GM21515 (cell line): ENCODE measurements at regions not wholly inside any gene's neighbourhood (a gene's known extent, or its start where the extent isn't known, plus 50 kb on each side); places are given as distances from the start of the nearest gene placed in this dataset.
"Not testable (repeated sequence)": the region's sequence is repeated elsewhere in the genome, so short reads cannot be mapped to it uniquely, and the experiment has no call there.

Source experiments
- ATAC-seq: cut with Tn5 transposase; IDR thresholded peaks from one replicate; pipeline ENCODE4 v1.9.1; 2021; ENCODE audit not compliant: unreplicated experiment

GRCh38 chr3:82628385-82629014 lies 867.1 kb upstream of the GBE1 start:
- no peak for ATAC-seq

DNA sequence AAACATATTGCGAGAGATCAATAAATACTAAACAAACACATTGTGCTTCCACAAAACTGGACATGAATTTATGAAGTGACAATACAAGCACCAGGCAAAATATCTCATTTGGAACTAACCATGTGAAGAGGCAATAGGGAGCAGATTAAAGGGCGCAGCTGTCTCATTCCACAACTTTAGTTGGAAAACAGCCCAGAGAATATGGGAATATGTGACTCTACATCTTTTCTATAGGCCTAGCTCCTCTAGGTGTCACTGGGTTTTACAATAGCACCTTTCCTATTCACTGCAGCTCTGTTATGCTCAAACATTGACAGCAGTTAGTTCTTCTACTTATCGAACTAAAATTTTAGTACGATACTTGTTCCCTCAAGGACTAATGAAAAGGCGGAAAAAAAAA lies 866.3 kb upstream of the GBE1 start:
- no peak for ATAC-seq

GRCh38 chr3:82620744-82621143 lies 859.3 kb upstream of the GBE1 start:
- not testable (repeated sequence) for ATAC-seq

GRCh38 chr3:82618594-82618993 lies 857.1 kb upstream of the GBE1 start:
- no peak for ATAC-seq

DNA sequence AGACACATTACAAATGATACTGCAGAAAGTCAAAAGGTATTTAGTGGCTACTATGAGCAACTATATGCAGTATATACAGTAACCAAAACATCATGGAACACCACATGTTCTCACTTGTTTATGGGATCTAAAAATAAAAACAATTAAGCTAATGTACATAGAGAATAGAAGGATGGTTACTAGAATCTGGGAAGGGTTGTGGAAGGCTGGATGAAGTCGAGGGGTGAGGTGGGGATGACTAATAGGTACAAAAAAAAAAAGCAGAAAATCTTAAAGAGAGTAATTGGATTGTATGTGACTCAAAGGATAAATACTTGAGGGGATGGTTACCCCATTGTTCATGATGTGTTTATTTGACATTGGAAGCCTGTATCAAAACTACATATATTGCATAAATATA lies 848.8 kb upstream of the GBE1 start:
- no peak for ATAC-seq

GRCh38 chr3:82607391-82607790 lies 845.9 kb upstream of the GBE1 start:
- no peak for ATAC-seq

DNA sequence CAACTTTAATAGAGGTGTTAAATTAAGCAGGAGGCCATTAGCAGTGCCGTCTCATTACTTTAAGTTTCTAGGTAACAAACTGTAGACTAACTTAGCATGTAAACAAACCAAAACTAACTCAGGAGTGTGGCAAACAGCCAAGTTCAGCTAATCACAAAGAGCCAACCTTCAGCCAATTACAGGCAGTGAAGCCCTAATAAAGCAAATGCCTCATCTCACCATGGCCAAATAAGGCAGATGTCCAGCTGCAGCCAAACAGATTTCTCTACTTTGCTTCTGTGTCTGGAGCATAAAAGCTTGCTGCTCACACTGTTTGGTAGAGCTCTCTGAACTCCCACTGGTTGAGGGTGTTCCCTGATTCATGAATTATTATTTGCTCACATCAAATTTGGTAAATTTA lies 835.4 kb upstream of the GBE1 start:
- no peak for ATAC-seq

DNA sequence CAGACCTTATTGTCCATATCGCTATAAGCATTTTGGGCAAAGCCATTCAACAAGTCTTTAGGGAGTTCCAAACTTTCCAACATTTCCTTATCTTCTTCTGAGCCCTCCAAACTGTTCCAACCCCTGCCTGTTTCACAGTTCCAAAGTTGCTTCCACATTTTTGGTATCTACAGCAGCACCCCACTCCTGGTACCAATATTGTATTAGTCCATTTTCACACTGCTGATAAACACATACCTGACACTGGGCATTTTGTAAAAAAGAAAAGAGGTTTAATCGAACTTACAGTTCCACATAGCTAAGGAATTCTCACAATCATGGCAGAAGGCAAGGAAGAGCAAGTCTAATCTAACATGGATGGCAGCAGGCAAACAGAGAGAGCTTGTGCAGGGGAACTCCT lies 834.1 kb upstream of the GBE1 start:
- ATAC-seq = no peak

DNA sequence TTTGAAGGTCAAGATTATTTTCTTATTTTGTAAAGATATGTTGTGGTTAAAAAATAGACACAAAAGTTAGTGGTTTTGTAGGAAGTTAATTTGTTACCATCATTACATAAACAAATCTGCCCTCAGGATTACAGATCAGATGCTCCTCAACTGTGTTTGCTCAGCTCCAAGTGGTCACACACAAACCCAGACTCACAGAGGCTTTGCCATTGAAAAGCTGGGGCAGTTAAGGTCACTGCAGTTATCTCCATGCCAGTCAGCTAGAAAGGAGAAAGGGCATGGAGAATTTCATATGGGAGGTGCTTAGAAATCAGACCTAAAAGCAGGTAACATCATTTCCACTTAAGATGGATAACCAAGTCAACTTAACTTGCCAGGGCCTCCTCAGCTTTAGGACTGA lies 825.7 kb upstream of the GBE1 start:
- ATAC-seq = no peak

DNA sequence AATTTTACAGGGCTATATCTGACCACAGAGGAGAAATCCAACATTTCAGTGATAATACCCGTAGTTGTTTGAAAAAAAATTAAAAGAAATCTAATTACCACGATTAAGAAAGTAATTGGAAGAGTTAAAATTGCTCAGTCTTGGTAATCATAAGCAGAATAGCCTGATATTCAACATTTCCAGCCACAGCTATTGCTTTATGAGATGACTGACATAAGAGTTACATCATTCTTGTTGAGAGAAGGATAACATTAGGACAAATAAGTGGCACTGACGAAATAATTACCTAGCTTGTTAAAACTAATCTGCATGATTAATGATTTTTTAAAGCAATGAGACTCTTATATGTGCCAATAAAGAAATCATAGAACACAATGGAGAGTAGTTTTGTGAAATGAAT lies 825.0 kb upstream of the GBE1 start:
- ATAC-seq = no peak

GRCh38 chr3:82586002-82586401 lies 824.6 kb upstream of the GBE1 start:
- not testable (repeated sequence) for ATAC-seq

DNA sequence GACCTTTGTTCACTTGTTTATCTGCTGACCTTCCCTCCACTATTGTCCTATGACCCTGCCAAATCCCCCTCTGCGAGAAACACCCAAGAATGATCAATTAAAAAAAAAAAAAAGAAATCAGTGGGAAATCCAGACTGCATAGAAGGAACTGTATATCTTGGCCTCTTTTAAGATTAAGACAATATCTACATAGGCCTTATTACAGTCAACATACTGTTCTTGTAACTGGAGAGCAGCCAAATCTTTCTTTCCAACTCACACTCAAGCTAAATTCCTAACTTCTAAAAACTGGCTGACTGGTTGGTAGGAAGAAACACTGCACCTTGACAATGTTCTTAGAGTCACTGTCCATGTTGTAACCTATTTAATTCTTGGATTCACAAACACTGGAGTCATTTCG lies 824.1 kb upstream of the GBE1 start:
- ATAC-seq = not testable (repeated sequence)

DNA sequence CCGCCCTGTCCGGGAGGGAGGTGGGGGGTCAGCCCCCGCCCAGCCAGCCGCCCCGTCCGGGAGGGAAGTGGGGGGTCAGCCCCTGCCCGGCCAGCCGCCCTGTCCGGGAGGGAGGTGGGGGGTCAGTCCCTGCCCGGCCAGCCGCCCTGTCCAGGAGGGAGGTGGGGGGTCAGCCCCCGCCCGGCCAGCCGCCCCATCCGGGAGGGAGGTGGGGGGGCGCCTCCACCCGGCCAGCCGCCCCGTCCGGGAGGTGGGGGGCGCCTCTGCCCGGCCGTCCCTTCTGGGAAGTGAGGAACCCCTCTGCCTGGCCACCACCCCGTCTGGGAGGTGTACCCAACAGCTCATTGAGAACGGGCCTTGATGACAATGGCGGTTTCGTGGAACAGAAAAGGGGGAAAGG lies 823.4 kb upstream of the GBE1 start:
- not testable (repeated sequence) for ATAC-seq

- ATAC-seq = not testable (repeated sequence)
Measured at GRCh38 chr3:82584415-82584814, 823.0 kb upstream of the GBE1 start.

DNA sequence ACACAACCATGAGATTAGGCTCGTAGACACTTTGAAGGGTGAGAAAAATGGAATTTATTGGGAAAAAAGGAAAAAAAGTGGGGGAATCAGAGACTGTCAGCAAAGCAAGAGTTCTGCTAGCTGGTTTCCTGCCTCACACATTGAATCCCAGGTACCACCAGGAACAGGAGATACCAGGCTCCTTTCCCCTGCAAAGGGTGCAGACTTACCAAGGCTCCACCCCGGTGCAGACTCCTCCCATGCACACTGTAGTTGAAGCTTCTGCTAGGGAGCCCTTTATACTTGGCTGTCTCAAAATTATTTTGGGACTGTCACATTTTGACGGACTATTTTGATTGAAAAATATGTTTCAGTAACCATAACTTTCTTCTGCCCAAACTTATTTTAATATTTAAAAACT lies 819.9 kb upstream of the GBE1 start:
- no peak for ATAC-seq

- no peak for ATAC-seq
Measured at GRCh38 chr3:82572721-82573120, 811.3 kb upstream of the GBE1 start.

GRCh38 chr3:82568776-82569338 lies 807.4 kb upstream of the GBE1 start:
- no peak for ATAC-seq

GRCh38 chr3:82567029-82567600 lies 805.7 kb upstream of the GBE1 start:
- no peak for ATAC-seq

DNA sequence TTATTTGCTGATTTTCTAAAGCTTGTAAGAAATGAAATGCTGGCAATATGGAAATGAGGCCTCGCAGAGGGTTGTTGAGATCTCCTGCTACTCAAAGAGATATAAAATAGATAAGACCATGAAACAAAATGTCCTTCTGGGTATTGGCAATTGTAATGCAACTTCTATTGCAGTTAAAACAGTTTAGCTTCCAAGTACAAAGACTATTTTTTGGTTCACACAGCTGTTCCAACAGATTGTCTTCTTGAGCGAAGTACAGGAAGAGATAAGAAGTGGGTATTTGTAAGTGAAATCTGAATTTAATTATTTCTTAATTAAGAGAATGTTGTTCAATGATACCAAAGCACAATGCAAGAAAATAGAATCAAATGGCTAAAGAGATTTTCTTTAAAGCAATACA lies 801.5 kb upstream of the GBE1 start:
- ATAC-seq = no peak

- no peak for ATAC-seq
Measured at GRCh38 chr3:82561784-82562183, 800.3 kb upstream of the GBE1 start.

DNA sequence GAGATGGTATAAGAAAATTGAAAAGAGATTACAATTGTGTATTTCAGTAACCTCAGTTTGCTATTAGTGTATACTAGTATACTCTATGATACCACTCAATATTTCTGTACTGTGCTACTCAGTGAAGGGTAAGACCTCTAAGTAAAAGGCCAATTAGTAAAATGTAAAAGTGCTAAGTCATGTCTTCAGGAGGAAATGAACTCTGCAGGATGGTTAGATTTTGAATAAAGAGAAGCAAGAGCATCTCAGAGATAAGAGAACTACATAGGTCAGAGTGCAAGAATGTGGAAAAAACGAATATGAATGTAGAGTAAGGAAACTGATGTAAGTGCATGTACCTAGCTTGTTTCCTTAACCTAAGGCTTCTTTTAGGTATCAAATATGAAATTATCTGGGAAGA lies 796.6 kb upstream of the GBE1 start:
- no peak for ATAC-seq

DNA sequence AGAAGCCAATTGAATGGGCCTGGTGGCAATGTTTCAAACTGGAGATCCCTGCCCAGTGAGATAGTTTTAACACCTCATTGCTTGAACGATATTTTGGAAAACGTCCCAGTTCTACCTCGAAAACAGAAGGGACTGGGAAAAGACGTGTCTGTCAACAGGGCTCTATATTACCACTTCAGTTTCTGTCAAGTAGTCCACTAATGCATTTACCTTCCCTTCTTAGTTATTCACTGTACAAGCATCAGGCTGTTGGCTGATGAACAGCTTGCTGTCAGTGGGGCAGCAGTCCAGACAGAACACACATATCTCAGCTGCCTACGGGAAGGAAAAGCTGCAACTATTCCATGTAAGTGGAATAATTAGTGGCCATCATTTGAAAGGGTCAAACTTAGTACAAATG lies 794.7 kb upstream of the GBE1 start:
- no peak for ATAC-seq

- not testable (repeated sequence) for ATAC-seq
Measured at GRCh38 chr3:82542556-82542955, 781.1 kb upstream of the GBE1 start.
